ENCODE measurements at regions not wholly inside any gene's neighbourhood (a gene's known extent, or its start where the extent isn't known, plus 50 kb on each side); places are given as distances from the start of the nearest gene placed in this dataset.

DNA sequence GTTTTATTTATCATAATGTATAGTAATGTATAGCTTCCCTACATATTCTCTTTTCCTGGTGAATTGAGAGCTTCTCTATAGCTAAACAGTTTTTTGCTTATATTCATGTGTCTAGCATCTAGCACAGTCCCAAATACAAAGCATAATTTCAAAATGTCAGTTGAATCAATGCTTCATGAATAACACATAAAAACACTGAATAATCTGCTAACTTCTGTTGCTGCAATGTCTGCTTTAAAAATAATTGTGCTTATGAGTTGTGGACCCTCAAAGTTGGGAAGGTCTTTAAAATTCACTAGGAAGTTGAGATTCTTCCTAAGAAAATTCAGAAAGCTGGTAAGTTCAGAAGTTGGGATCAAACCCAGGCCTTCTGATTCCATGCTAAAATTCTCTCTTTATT lies 600.9 kb upstream of the FAM98A start:
- ChIA-PET POLR2A (ENCODE audit: partially characterized antibody) (no interaction called here), CTCF (ENCODE audit: partially characterized antibody) (no interaction called here)
- Histone ChIP-seq H4K91ac (replicated peaks; ENCODE audit: insufficient read length, low read length) (no peak overlapping the region), H3K23me2 (ENCODE audit: low read depth, low read length) (no peaks in the 10 kb centered on the region), H3K9ac (replicated peaks in 1 of 4; ENCODE audit: extremely low read depth in 1 of 4, low read depth in 3 of 4, low read length in 3 of 4) (no peak overlapping the region), H2AK5ac (ENCODE audit: low read depth, low read length) (no peak overlapping the region), H3K27ac (ENCODE audit: low read depth, low read length) (no peak overlapping the region), H2BK12ac (ENCODE audit: low read depth, low read length) (no peak overlapping the region), H3K18ac (ENCODE audit: extremely low read depth, low read length) (no peak overlapping the region), H3K56ac (replicated peaks; ENCODE audit: insufficient read length, low read depth, low read length) (no peak overlapping the region), H3K36me3 (ENCODE audit: control insufficient read depth in 2 of 4, insufficient read depth in 4 of 4, low read length in 3 of 4) (no peaks in the 10 kb centered on the region), H2AFZ (ENCODE audit: low read length) (no peak overlapping the region), H4K20me1 (replicated peaks in 1 of 2; ENCODE audit: control insufficient read depth in 1 of 2, insufficient read depth in 2 of 2, low read length in 2 of 2) (no peaks in the 10 kb centered on the region), H4K5ac (ENCODE audit: insufficient read length, low read depth, low read length) (no peak overlapping the region), H3K9me3 (ENCODE audit: insufficient read depth in 2 of 2, low read depth in 1 of 2, low read length in 1 of 2) (0 out of 4 replicates have a peak, but pooled peaks cover 0 to 4% of the 10 kb centered on the region in 2 experiments), H2BK15ac (ENCODE audit: low read length) (no peak overlapping the region), H3K14ac (ENCODE audit: insufficient read length) (no peak overlapping the region), H3K79me2 (ENCODE audit: control insufficient read depth in 1 of 2, insufficient read depth in 2 of 2, low read length in 2 of 2) (no peaks in the 10 kb centered on the region), H3K23ac (ENCODE audit: insufficient read length) (no peak overlapping the region), H3K4me3 (ENCODE audit: extremely low read depth in 1 of 4, insufficient read depth in 2 of 4, low read depth in 3 of 4, low read length in 4 of 4) (no peak overlapping the region), H2BK120ac (replicated peaks; ENCODE audit: low read depth, low read length) (no peak overlapping the region), H4K8ac (ENCODE audit: extremely low read depth, insufficient read depth, low read length) (no peak overlapping the region), H2BK20ac (ENCODE audit: low read length) (no peak overlapping the region), H3K79me1 (ENCODE audit: low read depth, low read length) (no peaks in the 10 kb centered on the region), H3K4me2 (ENCODE audit: insufficient read depth in 1 of 2, low read depth in 2 of 2, low read length in 2 of 2) (no peak overlapping the region), H2BK5ac (ENCODE audit: low read depth, low read length) (no peak overlapping the region), H3K4ac (replicated peaks; ENCODE audit: insufficient read length, low read depth, low read length) (no peak overlapping the region), H3K4me1 (replicated peaks in 1 of 4; ENCODE audit: control insufficient read depth in 3 of 4, insufficient read depth in 4 of 4, low read length in 3 of 4) (no peaks in the 10 kb centered on the region), H3K27me3 (replicated peaks in 1 of 4; ENCODE audit: control insufficient read depth in 3 of 4, extremely low read depth in 1 of 4, insufficient read depth in 3 of 4, low read length in 3 of 4) (no peaks in the 10 kb centered on the region)
- FAIRE-seq (no peak), DNase-seq (ENCODE audit: low read depth in 1 of 2, low spot score in 2 of 2) (no peak)
- TF ChIP-seq SP2 (IDR thresholded peaks at IDR 0.05; ENCODE audit: low read length) (no peak), TCF12 (IDR thresholded peaks at IDR 0.05; ENCODE audit: low read depth, low read length) (no peak), SRF (IDR thresholded peaks at IDR 0.05; ENCODE audit: low read depth, low read length) (no peak), HDAC6 (IDR thresholded peaks at IDR 0.05; ENCODE audit: low read depth, low read length) (no peak), TEAD4 (IDR thresholded peaks at IDR 0.05; ENCODE audit: low read depth, low read length) (no peak), RNF2 (IDR thresholded peaks at IDR 0.05; ENCODE audit: borderline replicate concordance, low read depth, low read length, missing control alignments, poor library complexity, severe bottlenecking) (no peak), POU5F1 (IDR thresholded peaks at IDR 0.05; ENCODE audit: low read depth, low read length) (no peak)

All from H1 (cell line).